BLaER1 treated with 17β-estradiol and CSF1 and Interleukin-3, amounts not matched to agents 10 nM and 100 nM (cell line): ENCODE measurements at regions not wholly inside any gene's neighbourhood (a gene's known extent, or its start where the extent isn't known, plus 50 kb on each side); places are given as distances from the start of the nearest gene placed in this dataset.

Experiments
- H3K27ac ChIP-seq, 11 experiments: shearing (Covaris generic); formaldehyde crosslinking; 2 replicates each; pipeline ENCODE4 v1.8.1; 2022
- H3K27me3 ChIP-seq, 11 experiments: shearing (Covaris generic); formaldehyde crosslinking; 2 replicates each; pipeline ENCODE4 v1.8.1; 2022
- H3K36me3 ChIP-seq, 11 experiments: shearing (Covaris generic); formaldehyde crosslinking; 2 replicates each; pipeline ENCODE4 v1.8.1; 2022
- H3K4me1 ChIP-seq, 10 experiments: shearing (Covaris generic); formaldehyde crosslinking; 2 replicates each; pipeline ENCODE4 v1.8.1; 2022
- H3K4me2 ChIP-seq, 11 experiments: shearing (Covaris generic); formaldehyde crosslinking; 2 replicates each; pipeline ENCODE4 v1.8.1; 2022
- H3K4me3 ChIP-seq, 10 experiments: shearing (Covaris generic); formaldehyde crosslinking; 2 replicates each; pipeline ENCODE4 v1.8.1; 2022
- H3K9ac ChIP-seq, 11 experiments: shearing (Covaris generic); formaldehyde crosslinking; 2 replicates each; pipeline ENCODE4 v1.8.1; 2022
- H3K9me3 ChIP-seq, 11 experiments: shearing (Covaris generic); formaldehyde crosslinking; replicated peaks in 1 of 11; 2 replicates each; pipeline ENCODE4 v1.8.1; 2022
- H4K20me1 ChIP-seq, 11 experiments: shearing (Covaris generic); formaldehyde crosslinking; 2 replicates each; pipeline ENCODE4 v1.8.1; 2022
- Cebpa-rat ChIP-seq, 11 experiments: shearing (Covaris generic); IDR thresholded peaks; 2 replicates each; pipeline ENCODE4 v1.8.1; 2022

GRCh38 chr18:13992826-13993540 is 77.6 kb upstream of the MC2R start:
- no peak overlapping the region for H3K4me3 ChIP-seq
- H3K9ac ChIP-seq: no peak overlapping the region
- H3K36me3 ChIP-seq: no peaks in the 10 kb centered on the region
- no peak overlapping the region for H3K4me2 ChIP-seq
- H3K4me1 ChIP-seq: peaks cover 0 to 3% (median 0%) of the 10 kb centered on the region in 10 experiments; a peak in 1 of 20 replicates
- no peak for TF ChIP-seq Cebpa-rat (IDR thresholded peaks at IDR 0.05)
- H3K27me3 ChIP-seq: no peaks in the 10 kb centered on the region
- no peaks in the 10 kb centered on the region for H4K20me1 ChIP-seq
- no peak overlapping the region for H3K27ac ChIP-seq
- peaks cover 0 to 11% (median 7%) of the 10 kb centered on the region in 11 experiments; a peak in 2 of 22 replicates for H3K9me3 ChIP-seq

DNA sequence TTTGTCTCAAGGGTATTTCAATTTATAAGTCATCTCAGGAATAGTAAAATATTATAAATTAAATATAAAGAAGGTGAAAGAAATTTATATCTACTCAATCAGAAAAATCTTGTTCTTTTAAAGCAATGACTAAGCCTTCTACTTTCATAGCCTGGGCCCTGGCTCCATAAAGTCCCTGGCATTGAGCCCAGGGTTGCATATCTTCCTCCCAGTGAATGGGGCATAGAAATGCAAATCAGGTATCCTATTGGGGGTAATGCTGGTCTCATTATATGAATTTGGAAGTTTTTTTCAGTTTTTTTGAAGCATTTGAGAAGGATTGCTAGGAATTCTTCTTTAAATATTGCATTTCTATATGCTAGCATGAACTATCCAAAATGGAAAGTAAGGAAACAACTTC is 73.9 kb upstream of the MC2R start:
- Histone ChIP-seq H3K4me2 (no peak overlapping the region), H3K36me3 (no peaks in the 10 kb centered on the region), H3K9me3 (peaks cover 0 to 18% (median 11%) of the 10 kb centered on the region in 11 experiments; a peak in 5 of 22 replicates), H3K4me1 (peaks cover 0 to 3% (median 0%) of the 10 kb centered on the region in 10 experiments; a peak in 1 of 20 replicates), H3K9ac (no peak overlapping the region), H4K20me1 (no peaks in the 10 kb centered on the region), H3K4me3 (no peak overlapping the region), H3K27me3 (no peaks in the 10 kb centered on the region), H3K27ac (no peak overlapping the region)
- TF ChIP-seq Cebpa-rat (IDR thresholded peaks at IDR 0.05): no peak

- no peak overlapping the region for H3K4me2 ChIP-seq
Observed at GRCh38 chr18:13987956-13988355, 72.6 kb upstream of the MC2R start.

DNA sequence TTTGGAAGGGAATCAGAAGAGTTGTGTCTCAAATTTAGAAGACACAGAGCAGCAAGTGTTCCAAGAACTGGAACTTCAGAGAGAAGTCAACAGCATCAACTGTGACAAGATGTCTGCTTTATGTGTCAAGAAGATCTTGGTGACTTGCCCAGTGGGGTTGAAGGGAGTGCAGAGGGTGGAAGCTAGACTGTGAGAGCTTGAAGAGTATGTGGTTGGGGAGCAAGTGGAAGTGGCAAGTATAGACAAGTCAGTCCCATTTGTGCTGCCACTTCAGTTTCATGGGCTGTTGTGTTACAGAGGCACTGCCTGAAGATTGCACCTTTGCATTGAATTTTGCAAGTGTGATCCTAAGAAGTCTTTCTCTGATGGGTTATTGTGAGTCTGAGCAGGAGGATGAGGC is 68.7 kb upstream of the MC2R start:
- Histone ChIP-seq H3K9me3 (peaks cover 0 to 13% (median 4%) of the 10 kb centered on the region in 11 experiments; a peak in 4 of 22 replicates), H3K9ac (no peak overlapping the region), H3K27ac (no peak overlapping the region), H3K4me3 (no peak overlapping the region), H4K20me1 (no peaks in the 10 kb centered on the region), H3K4me1 (no peaks in the 10 kb centered on the region), H3K36me3 (no peaks in the 10 kb centered on the region), H3K27me3 (no peaks in the 10 kb centered on the region), H3K4me2 (no peak overlapping the region)
- no peak for TF ChIP-seq Cebpa-rat (IDR thresholded peaks at IDR 0.05)

More at GRCh38 chr18:13987956-13988355, 72.6 kb upstream of the MC2R start:
- no peak overlapping the region for H3K9ac ChIP-seq
- peaks cover 0 to 18% (median 11%) of the 10 kb centered on the region in 11 experiments; a peak in 5 of 22 replicates for H3K9me3 ChIP-seq
- no peak overlapping the region for H3K4me3 ChIP-seq
- no peak for TF ChIP-seq Cebpa-rat (IDR thresholded peaks at IDR 0.05)
- H3K36me3 ChIP-seq: no peaks in the 10 kb centered on the region
- peaks cover 0 to 3% (median 0%) of the 10 kb centered on the region in 10 experiments; a peak in 1 of 20 replicates for H3K4me1 ChIP-seq
- H4K20me1 ChIP-seq: no peaks in the 10 kb centered on the region
- H3K27me3 ChIP-seq: no peaks in the 10 kb centered on the region
- H3K27ac ChIP-seq: no peak overlapping the region

GRCh38 chr18:13983506-13983905 is 68.2 kb upstream of the MC2R start:
- no peak overlapping the region for H3K4me2 ChIP-seq
- no peak for TF ChIP-seq Cebpa-rat (IDR thresholded peaks at IDR 0.05)
- H3K9ac ChIP-seq: no peak overlapping the region
- H3K9me3 ChIP-seq: peaks cover 0 to 13% (median 4%) of the 10 kb centered on the region in 11 experiments; a peak in 4 of 22 replicates
- H3K27ac ChIP-seq: no peak overlapping the region
- H3K27me3 ChIP-seq: no peaks in the 10 kb centered on the region
- H3K4me1 ChIP-seq: no peaks in the 10 kb centered on the region
- no peaks in the 10 kb centered on the region for H3K36me3 ChIP-seq
- no peak overlapping the region for H3K4me3 ChIP-seq
- H4K20me1 ChIP-seq: no peaks in the 10 kb centered on the region

DNA sequence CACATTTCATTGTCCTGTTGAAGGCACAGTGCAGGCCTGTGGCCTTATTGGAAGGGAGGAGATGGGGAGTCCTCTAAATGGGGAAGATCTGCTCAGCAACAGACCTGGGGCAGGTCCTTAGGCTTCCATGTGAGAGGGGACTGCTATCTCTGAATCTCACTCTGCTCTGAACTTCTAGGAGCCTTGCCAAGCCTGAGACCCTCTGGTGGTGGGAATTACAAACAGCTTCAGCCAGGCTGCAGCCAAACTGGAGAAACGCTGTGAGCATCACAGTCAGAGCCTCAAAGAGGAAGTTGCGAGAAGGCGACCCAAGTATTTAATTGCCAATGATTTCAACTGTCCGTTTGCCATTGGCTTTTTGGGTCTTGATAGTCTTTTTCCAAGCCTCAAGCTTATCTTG is 66.8 kb upstream of the MC2R start:
- no peaks in the 10 kb centered on the region for H3K27me3 ChIP-seq
- no peak overlapping the region for H3K4me2 ChIP-seq
- H4K20me1 ChIP-seq: no peaks in the 10 kb centered on the region
- no peak for TF ChIP-seq Cebpa-rat (IDR thresholded peaks at IDR 0.05)
- no peak overlapping the region for H3K9ac ChIP-seq
- H3K4me1 ChIP-seq: no peaks in the 10 kb centered on the region
- H3K27ac ChIP-seq: no peak overlapping the region
- H3K36me3 ChIP-seq: no peaks in the 10 kb centered on the region
- no peak overlapping the region for H3K4me3 ChIP-seq
- peaks cover 0 to 13% (median 4%) of the 10 kb centered on the region in 11 experiments; a peak in 4 of 22 replicates for H3K9me3 ChIP-seq

- TF ChIP-seq Cebpa-rat (IDR thresholded peaks at IDR 0.05): no peak
- Histone ChIP-seq H3K4me3 (no peak overlapping the region), H3K4me1 (no peaks in the 10 kb centered on the region), H3K27me3 (no peaks in the 10 kb centered on the region), H3K9me3 (peaks cover 0 to 6% (median under 1%) of the 10 kb centered on the region in 11 experiments; a peak in 3 of 22 replicates), H4K20me1 (no peaks in the 10 kb centered on the region), H3K27ac (no peak overlapping the region), H3K36me3 (no peaks in the 10 kb centered on the region), H3K9ac (no peak overlapping the region), H3K4me2 (no peak overlapping the region)
Observed at GRCh38 chr18:13973061-13973575, 57.8 kb upstream of the MC2R start.
